GM19438 (cell line): ENCODE measurements at regions not wholly inside any gene's neighbourhood (a gene's known extent, or its start where the extent isn't known, plus 50 kb on each side); places are given as distances from the start of the nearest gene placed in this dataset.

Source experiments
- ATAC-seq: cut with Tn5 transposase; IDR thresholded peaks from one replicate; pipeline ENCODE4 v1.9.1; 2021; ENCODE audit warnings: low read depth; ENCODE audit not compliant: unreplicated experiment

- no peak for ATAC-seq
These were observed 79.7 kb upstream of the C11orf87 start for GRCh38 chr11:109342261-109342660.

- no peak for ATAC-seq
These were observed 78.7 kb upstream of the C11orf87 start for GRCh38 chr11:109343242-109343641.

GRCh38 chr11:109347304-109347703 lies 74.7 kb upstream of the C11orf87 start:
- ATAC-seq: no peak

- ATAC-seq: no peak
These were observed 72.5 kb upstream of the C11orf87 start for GRCh38 chr11:109349276-109350080.

GRCh38 chr11:109350091-109350490 lies 71.9 kb upstream of the C11orf87 start:
- no peak for ATAC-seq

GRCh38 chr11:109362059-109362458 lies 59.9 kb upstream of the C11orf87 start:
- no peak for ATAC-seq

- no peak for ATAC-seq
These were observed 58.3 kb upstream of the C11orf87 start for GRCh38 chr11:109363682-109364081.

- ATAC-seq: no peak
These were observed 57.1 kb upstream of the C11orf87 start for GRCh38 chr11:109364851-109365250.

GRCh38 chr11:109371444-109372176 lies 50.4 kb upstream of the C11orf87 start:
- ATAC-seq: no peak
